ENCODE measurements at regions not wholly inside any gene's neighbourhood (a gene's known extent, or its start where the extent isn't known, plus 50 kb on each side); places are given as distances from the start of the nearest gene placed in this dataset.
"Not testable (repeated sequence)": the region's sequence is repeated elsewhere in the genome, so short reads cannot be mapped to it uniquely, and the experiment has no call there.

GRCh38 chr4:171517883-171518282 is 295.3 kb upstream of the GALNTL6 start:
- H3K4me3 ChIP-seq, result no peak overlapping the region
- no peak for ATAC-seq
- DNase-seq, result no peak
- no peak for TF ChIP-seq CTCF (IDR thresholded peaks at IDR 0.05)
- no peaks in the 10 kb centered on the region for H3K27me3 ChIP-seq
- H3K36me3 ChIP-seq, result no peaks in the 10 kb centered on the region
- intact Hi-C loops (cut with DNase I), result no loop called here
- WGBS, 2 donors, result 81 to 91% methylated on average over 1 of the region's 1 CpG
- H3K9me3 ChIP-seq, result peaks cover 0 to 16% (median 0%) of the 10 kb centered on the region in 11 donors
- no peak overlapping the region for H3K27ac ChIP-seq
- no peaks in the 10 kb centered on the region for H3K4me1 ChIP-seq

- 58 to 74% methylated on average over 3 of the region's 3 CpGs for WGBS, 2 donors
- no peak for TF ChIP-seq CTCF (IDR thresholded peaks at IDR 0.05)
- no peak overlapping the region for H3K27ac ChIP-seq
- DNase-seq, result no peak
- no peak overlapping the region for H3K4me3 ChIP-seq
- no peaks in the 10 kb centered on the region for H3K27me3 ChIP-seq
- peaks cover 0 to 25% (median 0%) of the 10 kb centered on the region in 11 donors for H3K9me3 ChIP-seq
- intact Hi-C loops (cut with DNase I), result no loop called here
- ATAC-seq, result no peak
- H3K36me3 ChIP-seq, result no peaks in the 10 kb centered on the region
- H3K4me1 ChIP-seq, result no peaks in the 10 kb centered on the region
Measured at GRCh38 chr4:171516694-171517093, 296.5 kb upstream of the GALNTL6 start.

- H3K27me3 ChIP-seq, result no peaks in the 10 kb centered on the region
- H3K27ac ChIP-seq, result no peak overlapping the region
- no peak for ATAC-seq
- H3K9me3 ChIP-seq, result peaks cover 0 to 5% (median 0%) of the 10 kb centered on the region in 11 donors
- intact Hi-C loops (cut with DNase I), result no loop called here
- H3K36me3 ChIP-seq, result no peaks in the 10 kb centered on the region
- no peak for TF ChIP-seq CTCF (IDR thresholded peaks at IDR 0.05)
- DNase-seq, result no peak
- H3K4me1 ChIP-seq, result no peaks in the 10 kb centered on the region
- H3K4me3 ChIP-seq, result no peak overlapping the region
Measured at GRCh38 chr4:171484681-171485080, 328.5 kb upstream of the GALNTL6 start.

GRCh38 chr4:171478181-171478580 is 335.0 kb upstream of the GALNTL6 start:
- H3K4me1 ChIP-seq, result no peaks in the 10 kb centered on the region
- intact Hi-C loops (cut with DNase I), result no loop called here
- H3K27ac ChIP-seq, result no peak overlapping the region
- DNase-seq (no peak), ATAC-seq (no peak)
- TF ChIP-seq CTCF (IDR thresholded peaks at IDR 0.05), result no peak
- WGBS, 2 donors, result 52 to 81% methylated on average over 1 of the region's 1 CpG
- H3K36me3 ChIP-seq, result no peaks in the 10 kb centered on the region
- no peaks in the 10 kb centered on the region for H3K9me3 ChIP-seq
- H3K4me3 ChIP-seq, result no peak overlapping the region
- H3K27me3 ChIP-seq, result no peaks in the 10 kb centered on the region

- H3K4me3 ChIP-seq; DNase-seq; intact Hi-C loops (cut with DNase I); H3K27me3 ChIP-seq; ATAC-seq; H3K36me3 ChIP-seq; H3K27ac ChIP-seq; H3K4me1 ChIP-seq; H3K9me3 ChIP-seq: not testable (repeated sequence)
- 58 to 71% methylated on average over 3 of the region's 3 CpGs for WGBS, 2 donors
Measured at GRCh38 chr4:171475111-171475510, 338.1 kb upstream of the GALNTL6 start.

All from heart right ventricle (tissue), 16 donors.